ENCODE measurements at regions not wholly inside any gene's neighbourhood (a gene's known extent, or its start where the extent isn't known, plus 50 kb on each side); places are given as distances from the start of the nearest gene placed in this dataset.
"Not testable (repeated sequence)": the region's sequence is repeated elsewhere in the genome, so short reads cannot be mapped to it uniquely, and the experiment has no call there.

GRCh38 chr12:91636721-91637120 lies 454.1 kb upstream of the DCN start:
- Histone ChIP-seq H3K4me1 (ENCODE audit: control insufficient read depth in 4 of 4, insufficient read depth in 4 of 4, low read length in 3 of 4) (no peaks in the 10 kb centered on the region), H3K9ac (ENCODE audit: low read depth in 1 of 2, low read length in 2 of 2) (no peak overlapping the region), H3K9me3 (ENCODE audit: control insufficient read depth in 4 of 4, low read length in 3 of 4) (peaks cover 0 to 4% (median 0%) of the 10 kb centered on the region in 4 donors), H3K27me3 (ENCODE audit: control insufficient read depth in 4 of 4, insufficient read depth in 4 of 4, low read length in 3 of 4) (no peaks in the 10 kb centered on the region), H3K4me3 (ENCODE audit: low read depth in 1 of 3, low read length in 3 of 3) (no peak overlapping the region), H3K36me3 (ENCODE audit: control insufficient read depth in 4 of 4, insufficient read depth in 3 of 4, low read depth in 1 of 4, low read length in 3 of 4) (no peaks in the 10 kb centered on the region), H3K27ac (ENCODE audit: low read depth in 1 of 2, low read length in 2 of 2) (no peak overlapping the region)
- TF ChIP-seq SP1 (IDR thresholded peaks at IDR 0.05), result no peak
- no peak for TF ChIP-seq YY1 (IDR thresholded peaks at IDR 0.05)
- TF ChIP-seq, protein P1, sequence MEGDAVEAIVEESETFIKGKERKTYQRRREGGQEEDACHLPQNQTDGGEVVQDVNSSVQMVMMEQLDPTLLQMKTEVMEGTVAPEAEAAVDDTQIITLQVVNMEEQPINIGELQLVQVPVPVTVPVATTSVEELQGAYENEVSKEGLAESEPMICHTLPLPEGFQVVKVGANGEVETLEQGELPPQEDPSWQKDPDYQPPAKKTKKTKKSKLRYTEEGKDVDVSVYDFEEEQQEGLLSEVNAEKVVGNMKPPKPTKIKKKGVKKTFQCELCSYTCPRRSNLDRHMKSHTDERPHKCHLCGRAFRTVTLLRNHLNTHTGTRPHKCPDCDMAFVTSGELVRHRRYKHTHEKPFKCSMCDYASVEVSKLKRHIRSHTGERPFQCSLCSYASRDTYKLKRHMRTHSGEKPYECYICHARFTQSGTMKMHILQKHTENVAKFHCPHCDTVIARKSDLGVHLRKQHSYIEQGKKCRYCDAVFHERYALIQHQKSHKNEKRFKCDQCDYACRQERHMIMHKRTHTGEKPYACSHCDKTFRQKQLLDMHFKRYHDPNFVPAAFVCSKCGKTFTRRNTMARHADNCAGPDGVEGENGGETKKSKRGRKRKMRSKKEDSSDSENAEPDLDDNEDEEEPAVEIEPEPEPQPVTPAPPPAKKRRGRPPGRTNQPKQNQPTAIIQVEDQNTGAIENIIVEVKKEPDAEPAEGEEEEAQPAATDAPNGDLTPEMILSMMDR (IDR thresholded peaks at IDR 0.05; ENCODE audit: low read depth, low read length, missing input control), result no peak
- TF ChIP-seq HNF4A (conservative IDR thresholded peaks at IDR 0.05), result no peak
- no peak for DNase-seq (ENCODE audit: low spot score)
- WGBS, result 83% methylated on average over 4 of the region's 4 CpGs

- not testable (repeated sequence) for H3K27ac ChIP-seq (ENCODE audit: low read depth in 1 of 2, low read length in 2 of 2); H3K27me3 ChIP-seq (ENCODE audit: control insufficient read depth in 4 of 4, insufficient read depth in 4 of 4, low read length in 3 of 4); H3K9ac ChIP-seq (ENCODE audit: low read depth in 1 of 2, low read length in 2 of 2); DNase-seq (ENCODE audit: low spot score); H3K4me3 ChIP-seq (ENCODE audit: low read depth in 1 of 3, low read length in 3 of 3); H3K9me3 ChIP-seq (ENCODE audit: control insufficient read depth in 4 of 4, low read length in 3 of 4); H3K36me3 ChIP-seq (ENCODE audit: control insufficient read depth in 4 of 4, insufficient read depth in 3 of 4, low read depth in 1 of 4, low read length in 3 of 4); H3K4me1 ChIP-seq (ENCODE audit: control insufficient read depth in 4 of 4, insufficient read depth in 4 of 4, low read length in 3 of 4)
- 80% methylated on average over 3 of the region's 3 CpGs for WGBS
These were observed 451.7 kb upstream of the DCN start for GRCh38 chr12:91634386-91634713.

GRCh38 chr12:91633734-91634357 lies 451.2 kb upstream of the DCN start:
- no peak for TF ChIP-seq TAF1 (conservative IDR thresholded peaks at IDR 0.05)
- TF ChIP-seq, protein P1 (IDR thresholded peaks at IDR 0.05; ENCODE audit: low read depth, low read length, missing input control), result no peak
- TF ChIP-seq ATF3 (IDR thresholded peaks at IDR 0.05), result no peak
- TF ChIP-seq SP1 (IDR thresholded peaks at IDR 0.05), result no peak
- TF ChIP-seq REST (IDR thresholded peaks at IDR 0.05), result no peak
- TF ChIP-seq HNF4G (IDR thresholded peaks at IDR 0.05), result no peak
- TF ChIP-seq FOXA1 (IDR thresholded peaks at IDR 0.05), result no peak
- no peak for TF ChIP-seq HNF4A (conservative IDR thresholded peaks at IDR 0.05)
- TF ChIP-seq MAX (IDR thresholded peaks at IDR 0.05), result no peak
- Histone ChIP-seq H3K27me3 (ENCODE audit: control insufficient read depth in 4 of 4, insufficient read depth in 4 of 4, low read length in 3 of 4) (no peaks in the 10 kb centered on the region), H3K4me1 (ENCODE audit: control insufficient read depth in 4 of 4, insufficient read depth in 4 of 4, low read length in 3 of 4) (no peaks in the 10 kb centered on the region), H3K4me3 (ENCODE audit: low read depth in 1 of 3, low read length in 3 of 3) (no peak overlapping the region), H3K9ac (ENCODE audit: low read depth in 1 of 2, low read length in 2 of 2) (no peak overlapping the region), H3K27ac (ENCODE audit: low read depth in 1 of 2, low read length in 2 of 2) (no peak overlapping the region), H3K36me3 (ENCODE audit: control insufficient read depth in 4 of 4, insufficient read depth in 3 of 4, low read depth in 1 of 4, low read length in 3 of 4) (no peaks in the 10 kb centered on the region), H3K9me3 (ENCODE audit: control insufficient read depth in 4 of 4, low read length in 3 of 4) (peaks cover 0 to 4% (median 0%) of the 10 kb centered on the region in 4 donors)
- no peak for DNase-seq (ENCODE audit: low spot score)
- WGBS, result 96% methylated on average over 47 of the region's 47 CpGs

All from liver (tissue), 8 donors.